DND-41 (cell line): ENCODE measurements at regions not wholly inside any gene's neighbourhood (a gene's known extent, or its start where the extent isn't known, plus 50 kb on each side); places are given as distances from the start of the nearest gene placed in this dataset.

Source experiments
- ATAC-seq: fragments of 200-7000 bp; cut with Tn5 transposase; 3 replicates; pipeline ENCODE4 v1.9.1; 2021; ENCODE audit warnings: low read depth; ENCODE audit not compliant: insufficient read depth
- DNase-seq: peaks from one replicate; pipeline ENCODE4 v3.0.0-alpha.2; 2020
- H2AFZ ChIP-seq: 2 replicates; pipeline ENCODE4 v1.6.0; 2012; ENCODE audit warnings: low read depth, low read length
- H3K27ac ChIP-seq: 2 replicates; pipeline ENCODE4 v1.5.1; 2012; ENCODE audit warnings: low read length, inconsistent platforms
- H3K27me3 ChIP-seq: fragments of 200-600 bp; sonication (generic); 2 replicates; pipeline ENCODE4 v1.6.0; 2012; ENCODE audit warnings: low read length, mild to moderate bottlenecking, inconsistent platforms; ENCODE audit not compliant: insufficient read depth, poor library complexity
- H3K36me3 ChIP-seq: 2 replicates; pipeline ENCODE4 v1.5.1; 2012; ENCODE audit warnings: low read length, inconsistent platforms; ENCODE audit not compliant: insufficient read depth
- H3K4me1 ChIP-seq: 2 replicates; pipeline ENCODE4 v1.5.1; 2012; ENCODE audit warnings: mild to moderate bottlenecking, low read length; ENCODE audit not compliant: insufficient read depth
- H3K4me2 ChIP-seq: 2 replicates; pipeline ENCODE4 v1.6.0; 2012; ENCODE audit warnings: mild to moderate bottlenecking, moderate library complexity, low read length, inconsistent platforms; ENCODE audit not compliant: insufficient read depth
- H3K4me3 ChIP-seq, 2 experiments: fragments of 200-600 bp in 1 of 2; shearing (Covaris generic) in 1 of 2; 2 replicates each; pipeline ENCODE4 v1.5.1; 2012 to 2016; ENCODE audit warnings: inconsistent platforms in 2 of 2, low read length in 2 of 2, mild to moderate bottlenecking in 2 of 2, low read depth in 1 of 2, moderate library complexity in 1 of 2
- H3K79me2 ChIP-seq: 2 replicates; pipeline ENCODE4 v1.6.0; 2012; ENCODE audit warnings: low read length, inconsistent platforms; ENCODE audit not compliant: insufficient read depth
- H3K9ac ChIP-seq: 2 replicates; pipeline ENCODE4 v1.6.0; 2012; ENCODE audit warnings: low read depth, mild to moderate bottlenecking, inconsistent platforms, low read length, moderate library complexity
- H3K9me3 ChIP-seq: 2 replicates; pipeline ENCODE4 v1.5.1; 2012; ENCODE audit warnings: low read length, moderate library complexity, mild to moderate bottlenecking, inconsistent platforms; ENCODE audit not compliant: insufficient read depth, severe bottlenecking
- H4K20me1 ChIP-seq: 2 replicates; pipeline ENCODE4 v1.6.0; 2012; ENCODE audit warnings: low read length; ENCODE audit not compliant: insufficient read depth
- CTCF ChIP-seq: IDR thresholded peaks from 2 replicates; pipeline ENCODE4 v1.5.1; 2012; ENCODE audit warnings: borderline replicate concordance, low read length, moderate library complexity, mild to moderate bottlenecking; ENCODE audit not compliant: poor library complexity, severe bottlenecking; ENCODE audit errors: extremely low read depth
- EZH2 ChIP-seq: IDR thresholded peaks from 3 replicates; pipeline ENCODE4 v1.6.1; 2012; ENCODE audit warnings: borderline replicate concordance, low read depth, mild to moderate bottlenecking, moderate library complexity, low read length, inconsistent platforms; ENCODE audit not compliant: severe bottlenecking

- Histone ChIP-seq H2AFZ (peak overlapping the region; percentile 39; the same call in 1 of the 2 replicates), H3K36me3 (no peaks in the 10 kb centered on the region), H3K9ac (no peak overlapping the region), H3K27ac (no peak overlapping the region), H3K4me3 (no peak overlapping the region), H3K4me1 (peaks cover 8% of the 10 kb centered on the region; the same call in 1 of the 2 replicates), H3K79me2 (no peaks in the 10 kb centered on the region), H4K20me1 (no peaks in the 10 kb centered on the region), H3K4me2 (no peak overlapping the region), H3K27me3 (no peaks in the 10 kb centered on the region), H3K9me3 (no peaks in the 10 kb centered on the region)
- TF ChIP-seq EZH2: no peak
- no peak for TF ChIP-seq CTCF
- no peak for ATAC-seq
- DNase-seq: no peak
Observed at GRCh38 chr4:96056346-96056934, 216.5 kb downstream of the PDHA2 start.

- DNase-seq: no peak
- no peak overlapping the region for H3K4me2 ChIP-seq
- ATAC-seq: peak; percentile 72
- no peaks in the 10 kb centered on the region for H3K27me3 ChIP-seq
- peak overlapping the region; percentile 27; the same call in 1 of the 2 replicates for H2AFZ ChIP-seq
- H3K79me2 ChIP-seq: no peaks in the 10 kb centered on the region
- TF ChIP-seq CTCF: no peak
- TF ChIP-seq EZH2: no peak
- H4K20me1 ChIP-seq: no peaks in the 10 kb centered on the region
- peaks cover 5% of the 10 kb centered on the region for H3K9me3 ChIP-seq
- H3K36me3 ChIP-seq: no peaks in the 10 kb centered on the region
- H3K4me3 ChIP-seq: no peak overlapping the region
- no peak overlapping the region for H3K27ac ChIP-seq
- peaks cover 4% of the 10 kb centered on the region; the same call in 1 of the 2 replicates for H3K4me1 ChIP-seq
- H3K9ac ChIP-seq: no peak overlapping the region
Observed at GRCh38 chr4:96063639-96064038, 223.7 kb downstream of the PDHA2 start.

- Histone ChIP-seq H3K4me2 (no peak overlapping the region), H3K27me3 (no peaks in the 10 kb centered on the region), H2AFZ (no peak overlapping the region), H3K79me2 (no peaks in the 10 kb centered on the region), H3K9ac (no peak overlapping the region), H4K20me1 (no peaks in the 10 kb centered on the region), H3K4me1 (no peaks in the 10 kb centered on the region), H3K4me3 (no peak overlapping the region), H3K9me3 (peaks cover 7% of the 10 kb centered on the region), H3K36me3 (no peaks in the 10 kb centered on the region), H3K27ac (no peak overlapping the region)
- ATAC-seq: no peak
- no peak for DNase-seq
- TF ChIP-seq CTCF (no peak), EZH2 (no peak)
Observed at GRCh38 chr4:96073461-96073860, 233.6 kb downstream of the PDHA2 start.
